Endothelial cell of umbilical vein (primary cell): ENCODE measurements at regions not wholly inside any gene's neighbourhood (a gene's known extent, or its start where the extent isn't known, plus 50 kb on each side); places are given as distances from the start of the nearest gene placed in this dataset.

Experiments
- GATA2 ChIP-seq: IDR thresholded peaks from 2 replicates; pipeline ENCODE4 v1.7.0; 2011; ENCODE audit warnings: low read depth, mild to moderate bottlenecking, moderate library complexity, mixed read lengths, low read length; ENCODE audit not compliant: insufficient read length, insufficient read depth
- POLR2A ChIP-seq: IDR thresholded peaks from 2 replicates; pipeline ENCODE4 v1.6.1; 2012; ENCODE audit warnings: low read depth, mild to moderate bottlenecking, control low read depth, low read length
- POLR2AphosphoS5 ChIP-seq: IDR thresholded peaks from 2 replicates; pipeline ENCODE4 v1.6.1; 2012; ENCODE audit warnings: low read depth, mild to moderate bottlenecking, control low read depth, low read length, moderate library complexity; ENCODE audit not compliant: insufficient read depth
- TF ChIP-seq, protein P1 (sequence below), 2 donors: IDR thresholded peaks; 1 replicate in 1 of 2; 2 replicates in 1 of 2; pipeline ENCODE4 v1.5.1; 2011; ENCODE audit warnings: low read length in 2 of 2, mild to moderate bottlenecking in 2 of 2, moderate library complexity in 2 of 2, control low read depth in 1 of 2, inconsistent platforms in 1 of 2, low read depth in 1 of 2; ENCODE audit not compliant: insufficient read depth in 1 of 2; ENCODE audit errors: extremely low read depth in 1 of 2

DNA sequence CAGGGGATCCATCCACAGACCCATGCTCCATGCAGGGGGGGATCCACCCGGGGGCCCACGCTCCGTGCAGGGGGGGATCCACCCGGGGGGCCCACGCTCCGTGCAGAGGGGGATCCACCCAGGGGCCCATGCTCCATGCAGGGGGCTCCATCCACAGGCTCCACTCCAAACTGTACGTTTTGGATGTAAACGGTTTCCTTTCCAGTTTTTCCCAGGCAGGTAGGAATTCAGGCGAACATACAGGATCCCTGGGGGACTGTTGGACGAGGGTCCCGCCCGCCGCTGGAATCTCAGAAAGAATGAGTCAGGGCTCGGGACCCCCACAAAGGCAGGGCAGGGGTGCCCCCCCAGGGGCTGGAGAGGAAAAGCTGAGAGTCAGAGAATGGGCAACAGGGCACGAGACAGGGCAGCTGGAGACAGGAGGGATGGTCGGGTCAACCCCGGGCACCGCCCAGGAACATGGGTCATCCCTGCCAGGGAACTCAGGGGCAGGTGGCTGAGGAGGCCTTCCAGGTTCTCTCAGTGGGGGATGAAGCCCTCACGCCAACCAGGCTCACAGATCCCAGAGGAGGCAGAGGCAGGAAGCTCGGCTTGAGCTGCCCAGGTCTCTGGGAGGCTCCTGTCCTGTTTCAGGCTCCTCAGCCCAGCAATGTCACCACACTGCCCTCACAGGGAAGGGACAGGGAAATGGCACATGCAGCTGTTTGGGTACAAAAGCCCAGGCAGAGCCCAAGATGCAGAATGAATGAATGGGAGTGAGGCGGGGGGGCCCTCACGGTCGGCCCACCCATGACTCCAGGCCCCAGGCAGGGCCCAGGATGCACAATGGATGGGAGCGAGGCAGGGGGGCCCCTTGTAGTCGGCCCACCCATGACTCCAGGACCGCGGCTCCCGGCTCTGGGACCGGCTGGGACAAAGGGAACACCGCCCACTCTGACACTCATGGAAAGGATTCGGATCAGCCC, 200.2 kb downstream of the BRD1 start:
- TF ChIP-seq, protein P1, sequence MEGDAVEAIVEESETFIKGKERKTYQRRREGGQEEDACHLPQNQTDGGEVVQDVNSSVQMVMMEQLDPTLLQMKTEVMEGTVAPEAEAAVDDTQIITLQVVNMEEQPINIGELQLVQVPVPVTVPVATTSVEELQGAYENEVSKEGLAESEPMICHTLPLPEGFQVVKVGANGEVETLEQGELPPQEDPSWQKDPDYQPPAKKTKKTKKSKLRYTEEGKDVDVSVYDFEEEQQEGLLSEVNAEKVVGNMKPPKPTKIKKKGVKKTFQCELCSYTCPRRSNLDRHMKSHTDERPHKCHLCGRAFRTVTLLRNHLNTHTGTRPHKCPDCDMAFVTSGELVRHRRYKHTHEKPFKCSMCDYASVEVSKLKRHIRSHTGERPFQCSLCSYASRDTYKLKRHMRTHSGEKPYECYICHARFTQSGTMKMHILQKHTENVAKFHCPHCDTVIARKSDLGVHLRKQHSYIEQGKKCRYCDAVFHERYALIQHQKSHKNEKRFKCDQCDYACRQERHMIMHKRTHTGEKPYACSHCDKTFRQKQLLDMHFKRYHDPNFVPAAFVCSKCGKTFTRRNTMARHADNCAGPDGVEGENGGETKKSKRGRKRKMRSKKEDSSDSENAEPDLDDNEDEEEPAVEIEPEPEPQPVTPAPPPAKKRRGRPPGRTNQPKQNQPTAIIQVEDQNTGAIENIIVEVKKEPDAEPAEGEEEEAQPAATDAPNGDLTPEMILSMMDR (IDR thresholded peaks at IDR 0.05; ENCODE audit: extremely low read depth in 1 of 2, insufficient read depth in 1 of 2, low read depth in 1 of 2, low read length in 2 of 2) = no peak
- TF ChIP-seq POLR2A (no peak), GATA2 (no peak), POLR2AphosphoS5 (no peak)
